SK-N-SH treated with all-trans-retinoic acid at 6 μM for 48 hours (cell line): ENCODE measurements at regions not wholly inside any gene's neighbourhood (a gene's known extent, or its start where the extent isn't known, plus 50 kb on each side); places are given as distances from the start of the nearest gene placed in this dataset.

Experiments used
- ATAC-seq: fragments of 200-7000 bp; cut with Tn5 transposase; 3 replicates; pipeline ENCODE4 v1.9.1; 2020; ENCODE audit warnings: mild to moderate bottlenecking, moderate library complexity
- ARNTL ChIP-seq: fragments of 450-650 bp; formaldehyde crosslinking; IDR thresholded peaks from 2 replicates; pipeline ENCODE4 v1.5.0; 2020; ENCODE audit warnings: low read depth, mild to moderate bottlenecking, moderate library complexity, borderline replicate concordance
- BACH2 ChIP-seq: fragments of 250-450 bp; sonication (Bioruptor Pico); IDR thresholded peaks from 2 replicates; pipeline ENCODE4 v1.9.0; 2021; ENCODE audit warnings: mild to moderate bottlenecking, borderline replicate concordance
- CREB5 ChIP-seq: fragments of 250-450 bp; sonication (Bioruptor Pico); IDR thresholded peaks from 2 replicates; pipeline ENCODE4 v1.5.1; 2020; ENCODE audit warnings: low read depth, mild to moderate bottlenecking, moderate library complexity
- CSDC2 ChIP-seq: fragments of 250-450 bp; sonication (Bioruptor Pico); IDR thresholded peaks from 2 replicates; pipeline ENCODE4 v1.5.0; 2020; ENCODE audit warnings: mild to moderate bottlenecking, moderate library complexity
- CSRNP3 ChIP-seq: fragments of 250-450 bp; sonication (Bioruptor Pico); IDR thresholded peaks from 2 replicates; pipeline ENCODE4 v1.5.1; 2021; ENCODE audit warnings: mild to moderate bottlenecking, moderate library complexity
- ESRRG ChIP-seq: fragments of 250-450 bp; sonication (Bioruptor Pico); IDR thresholded peaks from 2 replicates; pipeline ENCODE4 v1.6.1; 2021; ENCODE audit warnings: mild to moderate bottlenecking
- GLIS3 ChIP-seq: fragments of 250-450 bp; sonication (Bioruptor Pico); IDR thresholded peaks from 2 replicates; pipeline ENCODE4 v1.5.0; 2020; ENCODE audit warnings: mild to moderate bottlenecking, moderate library complexity
- ISL1 ChIP-seq: fragments of 250-450 bp; sonication (Bioruptor Pico); IDR thresholded peaks from 2 replicates; pipeline ENCODE4 v2.1.2; 2022; ENCODE audit warnings: mild to moderate bottlenecking, moderate library complexity
- OSR1 ChIP-seq: fragments of 250-450 bp; sonication (Bioruptor Pico); IDR thresholded peaks from 2 replicates; pipeline ENCODE4 v1.8.0; 2022; ENCODE audit warnings: moderate library complexity, mild to moderate bottlenecking, inconsistent platforms
- PATZ1 ChIP-seq: fragments of 250-450 bp; sonication (Bioruptor Pico); IDR thresholded peaks from 2 replicates; pipeline ENCODE4 v1.8.0; 2020; ENCODE audit warnings: mild to moderate bottlenecking, moderate library complexity, borderline replicate concordance
- POU6F1 ChIP-seq: fragments of 250-450 bp; sonication (Bioruptor Pico); IDR thresholded peaks from 2 replicates; pipeline ENCODE4 v1.8.0; 2021; ENCODE audit warnings: low read depth, mild to moderate bottlenecking, moderate library complexity, borderline replicate concordance
- PPARA ChIP-seq: fragments of 250-450 bp; sonication (Bioruptor Pico); IDR thresholded peaks from 2 replicates; pipeline ENCODE4 v1.5.0; 2020; ENCODE audit warnings: mild to moderate bottlenecking, borderline replicate concordance
- RARB ChIP-seq: fragments of 250-450 bp; sonication (Bioruptor Pico); IDR thresholded peaks from 2 replicates; pipeline ENCODE4 v1.8.0; 2021; ENCODE audit warnings: mild to moderate bottlenecking, moderate library complexity
- SNAI2 ChIP-seq: fragments of 250-450 bp; sonication (Bioruptor Pico); IDR thresholded peaks from 2 replicates; pipeline ENCODE4 v1.5.0; 2020; ENCODE audit warnings: mild to moderate bottlenecking, moderate library complexity
- TCF4 ChIP-seq: fragments of 250-450 bp; sonication (Bioruptor Pico); IDR thresholded peaks from 2 replicates; pipeline ENCODE4 v1.8.0; 2021; ENCODE audit warnings: mild to moderate bottlenecking, moderate library complexity, borderline replicate concordance
- TOX ChIP-seq: fragments of 250-450 bp; sonication (Bioruptor Pico); IDR thresholded peaks from 2 replicates; pipeline ENCODE4 v1.8.0; 2021; ENCODE audit warnings: mild to moderate bottlenecking, moderate library complexity, borderline replicate concordance
- TSHZ2 ChIP-seq: fragments of 250-450 bp; sonication (Bioruptor Pico); IDR thresholded peaks from 2 replicates; pipeline ENCODE4 v1.5.0; 2020; ENCODE audit warnings: mild to moderate bottlenecking, moderate library complexity
- ZFP3 ChIP-seq: fragments of 250-450 bp; sonication (Bioruptor Pico); IDR thresholded peaks from 2 replicates; pipeline ENCODE4 v1.5.0; 2020; ENCODE audit warnings: mild to moderate bottlenecking, moderate library complexity
- ZFP30 ChIP-seq: fragments of 450-650 bp; formaldehyde crosslinking; IDR thresholded peaks from 2 replicates; pipeline ENCODE4 v1.5.0; 2022; ENCODE audit warnings: mild to moderate bottlenecking, moderate library complexity
- ZNF565 ChIP-seq: fragments of 450-650 bp; formaldehyde crosslinking; conservative IDR thresholded peaks from 2 replicates; pipeline ENCODE4 v1.5.0; 2020; ENCODE audit warnings: low read depth, mild to moderate bottlenecking, moderate library complexity
- ZNF70 ChIP-seq: fragments of 450-650 bp; formaldehyde crosslinking; IDR thresholded peaks from 2 replicates; pipeline ENCODE4 v1.5.0; 2020; ENCODE audit warnings: mild to moderate bottlenecking, moderate library complexity
- ZNF8 ChIP-seq: fragments of 450-650 bp; formaldehyde crosslinking; IDR thresholded peaks from 2 replicates; pipeline ENCODE4 v1.5.0; 2020; ENCODE audit warnings: mild to moderate bottlenecking, moderate library complexity

GRCh38 chr10:78770167-78771090 lies 298.3 kb upstream of the ZMIZ1 start:
- no peak for ATAC-seq
- TF ChIP-seq POU6F1 (CRISPR knock-in tag): no peak
- TF ChIP-seq BACH2 (CRISPR knock-in tag): no peak
- no peak for TF ChIP-seq SNAI2 (CRISPR knock-in tag)
- TF ChIP-seq ZFP3: no peak
- TF ChIP-seq PATZ1 (CRISPR knock-in tag): no peak
- no peak for TF ChIP-seq ESRRG
- TF ChIP-seq ARNTL: no peak
- no peak for TF ChIP-seq OSR1
- TF ChIP-seq GLIS3: no peak
- TF ChIP-seq ISL1: no peak
- TF ChIP-seq RARB (CRISPR knock-in tag): no peak
- no peak for TF ChIP-seq PPARA (CRISPR knock-in tag)
- no peak for TF ChIP-seq TOX (CRISPR knock-in tag)
- TF ChIP-seq ZNF70 (CRISPR knock-in tag): no peak
- TF ChIP-seq TCF4 (CRISPR knock-in tag): no peak
- TF ChIP-seq TSHZ2 (CRISPR knock-in tag): no peak
- TF ChIP-seq ZFP30 (CRISPR knock-in tag): no peak
- TF ChIP-seq ZNF8: no peak
- no peak for TF ChIP-seq CSDC2 (CRISPR knock-in tag)
- TF ChIP-seq, all 23 proteins: peak for 0

- no peak for ATAC-seq
Measured at GRCh38 chr10:78771260-78771659, 297.5 kb upstream of the ZMIZ1 start.

More at GRCh38 chr10:78771260-78771659, 297.5 kb upstream of the ZMIZ1 start:
- no peak for TF ChIP-seq CSRNP3 (CRISPR knock-in tag)
- no peak for TF ChIP-seq ARNTL
- TF ChIP-seq ESRRG: no peak
- TF ChIP-seq TCF4 (CRISPR knock-in tag): no peak
- TF ChIP-seq ISL1: no peak
- TF ChIP-seq ZNF565 (CRISPR knock-in tag): no peak
- no peak for TF ChIP-seq TOX (CRISPR knock-in tag)
- no peak for TF ChIP-seq TSHZ2 (CRISPR knock-in tag)
- TF ChIP-seq ZNF8: no peak
- TF ChIP-seq BACH2 (CRISPR knock-in tag): no peak
- no peak for TF ChIP-seq POU6F1 (CRISPR knock-in tag)
- no peak for TF ChIP-seq CREB5
- TF ChIP-seq, all 23 proteins: peak for 0
